Kidney (tissue), 13 donors: ENCODE measurements at regions not wholly inside any gene's neighbourhood (a gene's known extent, or its start where the extent isn't known, plus 50 kb on each side); places are given as distances from the start of the nearest gene placed in this dataset.

Experiments
- DNase-seq, 5 donors: peaks; one replicate each; pipeline ENCODE4 v3.0.0-alpha.2; 2013 to 2020
- FAIRE-seq: peaks from 2 replicates; lab custom pipeline; 2012; peaks lifted over from hg19 to GRCh38; lab: Jason Lieb, UNC
- H3K27ac ChIP-seq, 2 donors: one replicate each; pipeline ENCODE4 v1.7.0; 2013; ENCODE audit warnings: low read depth in 2 of 2, low read length in 2 of 2, inconsistent platforms in 1 of 2
- H3K27me3 ChIP-seq: one replicate; pipeline ENCODE4 v1.7.1; 2013; ENCODE audit warnings: low read length, inconsistent platforms; ENCODE audit not compliant: control insufficient read depth, insufficient read depth
- H3K36me3 ChIP-seq, 3 donors: one replicate each; pipeline versions ENCODE4 v1.7.0 to v1.7.1; 2013; ENCODE audit warnings: low read length in 3 of 3, control low read depth in 1 of 3, inconsistent platforms in 1 of 3; ENCODE audit not compliant: insufficient read depth in 3 of 3, control insufficient read depth in 2 of 3
- H3K4me1 ChIP-seq, 3 donors: one replicate each; pipeline versions ENCODE4 v1.7.0 to v1.7.1; 2013; ENCODE audit warnings: low read length in 3 of 3, inconsistent platforms in 1 of 3, low read depth in 1 of 3; ENCODE audit not compliant: control insufficient read depth in 2 of 3, insufficient read depth in 2 of 3
- H3K4me3 ChIP-seq, 3 donors: one replicate each; pipeline versions ENCODE4 v1.7.0 to v1.8.1; 2013; ENCODE audit warnings: low read length in 3 of 3, control low read depth in 1 of 3, inconsistent platforms in 1 of 3
- H3K9ac ChIP-seq, 3 donors: one replicate each; pipeline versions ENCODE4 v1.7.0 to v1.7.1; 2013; ENCODE audit warnings: low read length in 3 of 3, control low read depth in 1 of 3, inconsistent platforms in 1 of 3
- H3K9me3 ChIP-seq, 3 donors: one replicate each; pipeline versions ENCODE4 v1.7.0 to v1.7.1; 2013; ENCODE audit warnings: low read length in 3 of 3, control low read depth in 1 of 3, inconsistent platforms in 1 of 3; ENCODE audit not compliant: control insufficient read depth in 2 of 3, insufficient read depth in 1 of 3
- intact Hi-C: fragments of 100-400 bp; cut with DNase I; formaldehyde crosslinking; loops from one replicate; pipeline ENCODE4 v1.11.1; 2022
- TF ChIP-seq, protein P1 (sequence below): IDR thresholded peaks from 3 replicates; pipeline ENCODE4 v1.5.1; 2012; ENCODE audit warnings: mild to moderate bottlenecking, moderate library complexity, borderline replicate concordance; ENCODE audit not compliant: insufficient read depth; ENCODE audit errors: extremely low read depth
- donor health status: control.
- donor health status: control.
- donor health status: control.
- donor health status: control.
- donor health status: control.
- donor health status: DM: yes; HTN: yes; CAD: no.
- donor health status: Normal renal cell carcinoma (clear cell type).

DNA sequence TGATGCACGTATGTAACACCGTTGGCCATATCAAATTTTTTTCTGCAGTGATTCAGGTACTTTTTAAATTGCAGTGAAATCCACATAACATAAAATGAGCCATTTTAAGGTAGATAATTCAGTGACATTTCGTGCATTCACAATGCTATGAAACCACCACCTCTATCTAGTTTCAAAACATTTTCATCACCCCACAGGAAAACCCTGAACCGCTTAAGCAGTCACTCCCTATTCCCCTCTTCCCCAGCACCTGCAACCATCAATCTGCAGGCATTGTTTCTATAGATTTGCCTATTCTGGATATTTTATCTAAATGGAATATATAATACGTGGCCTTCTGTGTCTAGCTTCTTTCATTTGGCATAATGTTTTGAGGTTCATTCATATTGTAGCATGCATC is 79.2 kb downstream of the BOD1 start:
- Histone ChIP-seq H3K4me3 (no peak overlapping the region), H3K27me3 (no peaks in the 10 kb centered on the region), H3K9me3 (no peaks in the 10 kb centered on the region), H3K36me3 (no peaks in the 10 kb centered on the region), H3K27ac (no peak overlapping the region), H3K4me1 (no peaks in the 10 kb centered on the region), H3K9ac (no peak overlapping the region)
- DNase-seq (no peak), FAIRE-seq (no peak)
- TF ChIP-seq, protein P1, sequence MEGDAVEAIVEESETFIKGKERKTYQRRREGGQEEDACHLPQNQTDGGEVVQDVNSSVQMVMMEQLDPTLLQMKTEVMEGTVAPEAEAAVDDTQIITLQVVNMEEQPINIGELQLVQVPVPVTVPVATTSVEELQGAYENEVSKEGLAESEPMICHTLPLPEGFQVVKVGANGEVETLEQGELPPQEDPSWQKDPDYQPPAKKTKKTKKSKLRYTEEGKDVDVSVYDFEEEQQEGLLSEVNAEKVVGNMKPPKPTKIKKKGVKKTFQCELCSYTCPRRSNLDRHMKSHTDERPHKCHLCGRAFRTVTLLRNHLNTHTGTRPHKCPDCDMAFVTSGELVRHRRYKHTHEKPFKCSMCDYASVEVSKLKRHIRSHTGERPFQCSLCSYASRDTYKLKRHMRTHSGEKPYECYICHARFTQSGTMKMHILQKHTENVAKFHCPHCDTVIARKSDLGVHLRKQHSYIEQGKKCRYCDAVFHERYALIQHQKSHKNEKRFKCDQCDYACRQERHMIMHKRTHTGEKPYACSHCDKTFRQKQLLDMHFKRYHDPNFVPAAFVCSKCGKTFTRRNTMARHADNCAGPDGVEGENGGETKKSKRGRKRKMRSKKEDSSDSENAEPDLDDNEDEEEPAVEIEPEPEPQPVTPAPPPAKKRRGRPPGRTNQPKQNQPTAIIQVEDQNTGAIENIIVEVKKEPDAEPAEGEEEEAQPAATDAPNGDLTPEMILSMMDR: no peak
- intact Hi-C loops: no loop called here

DNA sequence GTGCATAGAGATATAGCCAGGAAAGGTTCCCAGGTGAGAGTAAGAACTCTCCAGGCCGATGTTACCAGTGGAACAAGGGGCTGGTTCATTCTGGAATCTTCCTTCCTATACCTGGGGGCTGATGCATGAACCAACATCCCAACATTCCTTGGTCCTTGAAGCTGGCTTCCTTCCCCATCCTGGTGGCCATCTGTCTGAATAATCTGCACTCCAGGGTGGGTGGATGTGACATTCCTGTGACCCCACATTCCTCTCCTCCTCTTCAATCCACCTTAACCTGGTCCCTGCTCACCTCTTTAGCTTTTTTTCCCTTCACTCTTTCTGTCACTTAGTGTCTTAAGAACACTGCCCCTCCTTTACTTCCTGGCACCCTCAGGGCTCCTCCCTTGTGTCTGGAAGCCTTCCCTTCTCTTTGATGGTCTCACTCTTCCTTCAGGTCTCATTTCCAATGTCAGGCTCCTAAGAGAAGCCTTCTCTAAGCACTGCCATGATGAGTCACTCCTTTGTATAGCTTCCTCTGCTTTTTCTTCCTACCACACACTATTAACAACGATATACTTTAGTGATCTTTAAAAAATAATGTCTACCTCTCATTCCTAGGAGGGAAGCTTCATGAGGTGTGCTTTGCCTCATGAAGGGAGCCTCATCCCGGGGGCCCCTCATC is 80.3 kb downstream of the BOD1 start:
- TF ChIP-seq, protein P1: no peak
- FAIRE-seq: no peak
- no peak overlapping the region for H3K27ac ChIP-seq
- H3K27me3 ChIP-seq: no peaks in the 10 kb centered on the region
- H3K4me3 ChIP-seq: no peak overlapping the region
- no peaks in the 10 kb centered on the region for H3K4me1 ChIP-seq
- intact Hi-C loops: no loop called here
- H3K9me3 ChIP-seq: no peaks in the 10 kb centered on the region
- H3K9ac ChIP-seq: no peak overlapping the region
- no peak for DNase-seq
- H3K36me3 ChIP-seq: no peaks in the 10 kb centered on the region

DNA sequence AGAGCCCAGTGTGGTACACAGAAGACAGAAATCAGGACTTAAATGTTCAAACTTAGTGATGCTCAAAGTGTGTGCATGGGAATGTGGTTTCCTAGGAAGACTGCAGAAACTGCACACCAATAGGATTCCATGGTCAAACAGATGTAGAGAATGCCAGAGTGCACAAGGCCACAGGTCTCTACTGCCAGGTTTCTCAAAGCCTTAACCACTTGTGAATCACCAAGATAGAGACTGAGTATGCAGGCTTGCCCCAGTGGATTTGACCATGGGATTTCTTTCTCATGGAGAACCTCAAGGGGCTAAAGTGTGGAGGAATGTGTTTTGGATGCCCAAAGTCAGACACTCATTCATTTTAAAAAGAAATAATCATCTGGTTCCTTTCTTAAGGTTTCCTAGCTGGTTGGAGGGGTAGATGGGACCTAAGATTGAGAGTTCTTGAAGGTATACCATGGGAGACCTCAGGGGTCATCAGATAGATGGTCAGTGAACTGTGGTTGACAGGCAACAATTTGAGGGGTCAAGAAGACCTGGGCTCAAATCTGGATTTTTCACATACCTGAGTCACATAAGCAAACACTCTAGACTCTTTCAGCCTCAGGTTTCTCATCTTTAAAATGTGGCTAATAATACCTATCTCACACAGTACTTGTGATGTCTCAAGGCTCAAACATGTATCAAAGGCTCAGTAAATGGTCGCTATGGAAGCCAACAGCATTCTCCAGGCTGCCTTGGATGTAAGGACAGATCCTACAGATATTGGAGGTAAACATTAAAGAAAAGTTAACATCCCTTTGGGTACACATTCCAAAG is 81.1 kb downstream of the BOD1 start:
- Histone ChIP-seq H3K27ac (no peak overlapping the region), H3K9me3 (no peaks in the 10 kb centered on the region), H3K4me3 (no peak overlapping the region), H3K4me1 (no peaks in the 10 kb centered on the region), H3K36me3 (no peaks in the 10 kb centered on the region), H3K27me3 (no peaks in the 10 kb centered on the region), H3K9ac (no peak overlapping the region)
- FAIRE-seq (no peak), DNase-seq (no peak)
- intact Hi-C loops: no loop called here
- TF ChIP-seq, protein P1: no peak
